OCI-LY7 (cell line): ENCODE measurements at regions not wholly inside any gene's neighbourhood (a gene's known extent, or its start where the extent isn't known, plus 50 kb on each side); places are given as distances from the start of the nearest gene placed in this dataset.

Experiments used
- BruUV-seq: library from RNA; stranded (reverse); fragments of 400-500 nt; replicated peaks from 2 replicates; lab custom pipeline; 2021; lab: Mats Ljungman, UMichigan
- CTCF ChIA-PET: fragments of 300-600 bp; sonication (Branson Sonifier 250); formaldehyde crosslinking; loops from one replicate; lab custom pipeline; 2022; ENCODE audit warnings: antibody characterized with exemption; ENCODE audit not compliant: unreplicated experiment; lab: Charles Lee
- POLR2A ChIA-PET: fragments of 300-600 bp; sonication (Branson Sonifier 250); formaldehyde crosslinking; loops from one replicate; lab custom pipeline; 2022; ENCODE audit warnings: antibody characterized with exemption; lab: Charles Lee
- DNase-seq: peaks from one replicate; pipeline ENCODE4 v3.0.0-alpha.2; 2015; ENCODE audit warnings: low spot score
- H2AFZ ChIP-seq: fragments of 200-600 bp; sonication (generic), shearing (Covaris generic); 2 replicates; pipeline ENCODE4 v1.6.1; 2014; ENCODE audit warnings: mild to moderate bottlenecking, antibody characterized with exemption, low read length, moderate library complexity
- H3K27ac ChIP-seq: fragments of 200-600 bp; sonication (generic); 2 replicates; pipeline ENCODE4 v1.5.1; 2014; ENCODE audit warnings: mixed run types, low read depth, mild to moderate bottlenecking, moderate library complexity, low read length, inconsistent platforms; ENCODE audit not compliant: poor library complexity, severe bottlenecking
- H3K36me3 ChIP-seq: fragments of 200-600 bp; sonication (generic); 2 replicates; pipeline ENCODE4 v1.6.1; 2014; ENCODE audit warnings: mild to moderate bottlenecking, antibody characterized with exemption, low read length, moderate library complexity, mixed read lengths; ENCODE audit not compliant: insufficient read depth
- H3K4me1 ChIP-seq: fragments of 200-600 bp; sonication (generic); 2 replicates; pipeline ENCODE4 v1.5.1; 2014; ENCODE audit warnings: mild to moderate bottlenecking, low read length; ENCODE audit not compliant: insufficient read depth, poor library complexity, severe bottlenecking
- H3K4me2 ChIP-seq: fragments of 200-600 bp; sonication (generic); 2 replicates; pipeline ENCODE4 v1.6.1; 2014; ENCODE audit warnings: mild to moderate bottlenecking, low read length
- H3K4me3 ChIP-seq: fragments of 200-600 bp; sonication (generic); 2 replicates; pipeline ENCODE4 v1.5.1; 2014; ENCODE audit warnings: mild to moderate bottlenecking, low read depth, low read length; ENCODE audit not compliant: poor library complexity, severe bottlenecking
- H3K79me2 ChIP-seq: fragments of 200-600 bp; sonication (generic); 2 replicates; pipeline ENCODE4 v1.6.1; 2016; ENCODE audit warnings: low read depth, mild to moderate bottlenecking, low read length, moderate library complexity, mixed read lengths; ENCODE audit not compliant: insufficient read depth
- H3K9me2 ChIP-seq: fragments of 200-600 bp; sonication (generic); 2 replicates; pipeline ENCODE4 v1.6.1; 2016; ENCODE audit warnings: mild to moderate bottlenecking, low read length, mixed read lengths; ENCODE audit not compliant: insufficient read depth
- H3K9me3 ChIP-seq: fragments of 200-600 bp; sonication (generic); 2 replicates; pipeline ENCODE4 v1.6.1; 2014; ENCODE audit warnings: mild to moderate bottlenecking, mixed run types, low read length, mixed read lengths
- H4K20me1 ChIP-seq: fragments of 200-600 bp; sonication (generic); 2 replicates; pipeline ENCODE4 v1.6.1; 2014; ENCODE audit warnings: mild to moderate bottlenecking, antibody characterized with exemption, low read length, moderate library complexity, mixed read lengths; ENCODE audit not compliant: insufficient read depth
- EZH2phosphoT487 ChIP-seq: fragments of 200-600 bp; sonication (generic); IDR thresholded peaks from 2 replicates; pipeline ENCODE4 v1.6.1; 2018; ENCODE audit warnings: low read depth, borderline replicate concordance, mild to moderate bottlenecking, mixed run types, antibody characterized with exemption, low read length, moderate library complexity, mixed read lengths
- intact Hi-C: fragments of 100-400 bp; cut with micrococcal nuclease; formaldehyde crosslinking; loops from one replicate; pipeline ENCODE4 v1.10.0; 2022; ENCODE audit not compliant: unreplicated experiment
- TF ChIP-seq, protein P1 (sequence below): fragments of 200-600 bp; sonication (generic); conservative IDR thresholded peaks from 2 replicates; pipeline ENCODE4 v1.5.1; 2014; ENCODE audit warnings: mild to moderate bottlenecking, antibody characterized with exemption, low read length, moderate library complexity, mixed read lengths

DNA sequence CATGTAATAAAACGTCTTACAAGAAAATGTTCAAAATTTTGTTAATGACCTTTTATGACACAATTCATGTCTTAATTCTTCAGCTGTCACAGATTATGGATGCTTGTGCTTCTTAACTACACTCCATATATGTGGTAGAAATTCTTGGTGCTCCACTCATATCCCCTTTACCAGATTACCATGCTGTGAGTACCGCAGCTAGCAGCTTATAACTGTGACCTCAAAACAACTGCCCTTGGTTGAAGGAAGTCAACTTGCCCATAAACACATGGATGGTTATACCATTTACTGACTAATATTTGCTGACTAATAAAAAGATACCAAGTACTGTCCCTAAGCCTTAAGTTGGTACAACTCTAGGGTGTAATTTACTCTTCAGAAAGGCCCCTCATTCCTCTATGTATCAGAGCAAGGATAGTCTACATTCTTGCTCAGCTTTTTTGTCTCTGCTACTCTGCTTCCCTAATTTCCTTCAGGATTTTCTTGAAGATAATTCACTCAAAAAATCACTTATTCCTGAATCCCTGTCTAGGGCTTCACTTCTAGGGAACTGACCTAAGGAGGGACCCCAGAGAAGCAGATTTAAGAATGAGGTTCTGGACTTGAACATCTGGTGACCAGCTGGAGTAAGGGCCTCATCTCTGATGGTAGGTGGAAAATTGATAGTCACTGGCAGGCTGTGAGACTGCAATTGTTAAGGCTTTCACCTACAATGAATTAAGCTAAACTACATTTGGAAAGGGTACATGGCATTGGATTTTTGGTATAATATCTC, 152.3 kb downstream of the SLC6A15 start:
- no peak for DNase-seq
- ChIA-PET POLR2A (interaction anchor here (0.5 kb wide), 1 partner anchor 28 kb away, joined by 3 read pairs; no protein-coding TSS in a partner anchor), CTCF (no interaction called here)
- H3K79me2 ChIP-seq, result no peaks in the 10 kb centered on the region
- H3K9me2 ChIP-seq, result no peaks in the 10 kb centered on the region
- H3K4me1 ChIP-seq, result no peaks in the 10 kb centered on the region
- no peak overlapping the region for H2AFZ ChIP-seq
- no peaks in the 10 kb centered on the region for H3K36me3 ChIP-seq
- no peak for TF ChIP-seq EZH2phosphoT487
- TF ChIP-seq, protein P1, sequence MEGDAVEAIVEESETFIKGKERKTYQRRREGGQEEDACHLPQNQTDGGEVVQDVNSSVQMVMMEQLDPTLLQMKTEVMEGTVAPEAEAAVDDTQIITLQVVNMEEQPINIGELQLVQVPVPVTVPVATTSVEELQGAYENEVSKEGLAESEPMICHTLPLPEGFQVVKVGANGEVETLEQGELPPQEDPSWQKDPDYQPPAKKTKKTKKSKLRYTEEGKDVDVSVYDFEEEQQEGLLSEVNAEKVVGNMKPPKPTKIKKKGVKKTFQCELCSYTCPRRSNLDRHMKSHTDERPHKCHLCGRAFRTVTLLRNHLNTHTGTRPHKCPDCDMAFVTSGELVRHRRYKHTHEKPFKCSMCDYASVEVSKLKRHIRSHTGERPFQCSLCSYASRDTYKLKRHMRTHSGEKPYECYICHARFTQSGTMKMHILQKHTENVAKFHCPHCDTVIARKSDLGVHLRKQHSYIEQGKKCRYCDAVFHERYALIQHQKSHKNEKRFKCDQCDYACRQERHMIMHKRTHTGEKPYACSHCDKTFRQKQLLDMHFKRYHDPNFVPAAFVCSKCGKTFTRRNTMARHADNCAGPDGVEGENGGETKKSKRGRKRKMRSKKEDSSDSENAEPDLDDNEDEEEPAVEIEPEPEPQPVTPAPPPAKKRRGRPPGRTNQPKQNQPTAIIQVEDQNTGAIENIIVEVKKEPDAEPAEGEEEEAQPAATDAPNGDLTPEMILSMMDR, result no peak
- intact Hi-C loops, result no loop called here
- H3K4me3 ChIP-seq, result no peak overlapping the region
- BruUV-seq, result no TSS peak
- H4K20me1 ChIP-seq, result no peaks in the 10 kb centered on the region
- no peak overlapping the region for H3K4me2 ChIP-seq
- H3K27ac ChIP-seq, result no peak overlapping the region
- H3K9me3 ChIP-seq, result no peaks in the 10 kb centered on the region

DNA sequence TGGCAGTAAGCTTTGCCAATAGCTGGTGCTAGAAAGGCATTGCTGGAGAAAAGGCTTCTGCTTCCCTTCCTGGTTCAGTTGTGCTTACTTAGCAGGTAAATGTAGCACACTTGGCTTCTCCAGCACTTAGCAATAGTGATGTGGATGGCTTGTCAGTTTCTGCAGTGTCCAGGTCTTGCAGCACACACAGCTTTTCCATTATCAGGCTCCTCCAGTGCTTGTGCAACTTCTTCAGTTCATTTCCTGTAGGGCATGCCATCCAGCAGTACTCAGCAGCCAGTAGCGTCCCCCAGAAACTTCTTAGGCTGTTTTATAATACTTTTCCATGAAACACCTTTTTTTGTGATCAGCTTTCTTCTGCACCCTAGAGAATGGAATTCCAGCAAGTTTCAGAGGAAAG, 154.6 kb downstream of the SLC6A15 start:
- Histone ChIP-seq H3K36me3 (no peaks in the 10 kb centered on the region), H4K20me1 (no peaks in the 10 kb centered on the region), H3K4me3 (no peak overlapping the region), H3K79me2 (no peaks in the 10 kb centered on the region), H3K4me2 (no peak overlapping the region), H3K4me1 (no peaks in the 10 kb centered on the region), H3K27ac (no peak overlapping the region), H3K9me2 (no peaks in the 10 kb centered on the region), H3K9me3 (no peaks in the 10 kb centered on the region), H2AFZ (no peak overlapping the region)
- ChIA-PET CTCF (no interaction called here), POLR2A (interaction anchor here (0.6 kb wide), 1 partner anchor 1959 kb away, joined by 3 read pairs; no protein-coding TSS in a partner anchor)
- BruUV-seq, result no TSS peak
- intact Hi-C loops, result no loop called here
- TF ChIP-seq, protein P1, result no peak
- no peak for TF ChIP-seq EZH2phosphoT487
- DNase-seq, result no peak

DNA sequence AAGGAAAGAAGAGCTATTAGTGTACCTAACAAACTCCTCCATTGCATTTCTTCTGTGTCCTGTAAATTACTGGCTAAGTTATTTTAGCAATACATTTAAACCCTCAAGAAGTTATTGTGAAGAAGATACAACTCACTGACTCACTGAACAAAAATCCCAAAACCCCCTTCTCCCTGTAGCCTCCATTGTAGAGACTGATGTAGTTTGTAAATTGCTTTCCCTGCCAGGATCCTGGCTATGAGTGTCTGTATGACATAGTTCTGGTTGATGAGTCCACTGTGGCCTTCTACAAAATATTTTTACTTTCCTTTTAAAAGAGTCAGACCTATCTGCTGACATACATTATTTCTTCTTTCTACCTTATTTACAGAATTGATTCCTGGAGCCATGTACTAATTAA, 155.6 kb downstream of the SLC6A15 start:
- no peaks in the 10 kb centered on the region for H4K20me1 ChIP-seq
- H3K36me3 ChIP-seq, result no peaks in the 10 kb centered on the region
- H3K79me2 ChIP-seq, result no peaks in the 10 kb centered on the region
- no peak overlapping the region for H3K27ac ChIP-seq
- DNase-seq, result no peak
- H3K9me2 ChIP-seq, result no peaks in the 10 kb centered on the region
- BruUV-seq, result no TSS peak
- no peak overlapping the region for H3K4me3 ChIP-seq
- TF ChIP-seq EZH2phosphoT487, result no peak
- TF ChIP-seq, protein P1, result no peak
- H3K4me2 ChIP-seq, result no peak overlapping the region
- POLR2A ChIA-PET, result no interaction called here
- H3K4me1 ChIP-seq, result no peaks in the 10 kb centered on the region
- intact Hi-C loops, result no loop called here
- H2AFZ ChIP-seq, result no peak overlapping the region
- H3K9me3 ChIP-seq, result no peaks in the 10 kb centered on the region
- CTCF ChIA-PET, result no interaction called here
